Glutamatergic neuron (in vitro differentiated cells): ENCODE measurements at regions not wholly inside any gene's neighbourhood (a gene's known extent, or its start where the extent isn't known, plus 50 kb on each side); places are given as distances from the start of the nearest gene placed in this dataset.

Experiments
- DNase-seq: peaks from one replicate; pipeline ENCODE4 v3.0.0; 2022
- H3K27ac Mint-ChIP-seq: one replicate; pipeline ENCODE4 v1.8.0; 2020; ENCODE audit warnings: mild to moderate bottlenecking, mixed read lengths, inconsistent platforms; ENCODE audit not compliant: unreplicated experiment
- H3K27me3 Mint-ChIP-seq: one replicate; pipeline ENCODE4 v1.8.0; 2020; ENCODE audit warnings: mild to moderate bottlenecking, moderate library complexity, mixed read lengths, inconsistent platforms; ENCODE audit not compliant: unreplicated experiment
- H3K36me3 Mint-ChIP-seq: one replicate; pipeline ENCODE4 v1.8.0; 2020; ENCODE audit warnings: mild to moderate bottlenecking, mixed read lengths, inconsistent platforms; ENCODE audit not compliant: unreplicated experiment
- H3K4me1 Mint-ChIP-seq: one replicate; pipeline ENCODE4 v1.8.0; 2020; ENCODE audit warnings: mild to moderate bottlenecking, low read depth, mixed read lengths, inconsistent platforms; ENCODE audit not compliant: unreplicated experiment
- H3K4me3 Mint-ChIP-seq: one replicate; pipeline ENCODE4 v1.8.0; 2020; ENCODE audit warnings: mild to moderate bottlenecking, mixed read lengths, inconsistent platforms; ENCODE audit not compliant: unreplicated experiment
- H3K9me3 Mint-ChIP-seq: one replicate; pipeline ENCODE4 v1.8.0; 2020; ENCODE audit warnings: mild to moderate bottlenecking, moderate library complexity, mixed read lengths, inconsistent platforms; ENCODE audit not compliant: unreplicated experiment
- TF ChIP-seq, protein P1 (sequence below): fragments of 200-600 bp; sonication (generic); IDR thresholded peaks from one replicate; pipeline ENCODE4 v1.5.0; 2021; ENCODE audit not compliant: partially characterized antibody, unreplicated experiment

DNA sequence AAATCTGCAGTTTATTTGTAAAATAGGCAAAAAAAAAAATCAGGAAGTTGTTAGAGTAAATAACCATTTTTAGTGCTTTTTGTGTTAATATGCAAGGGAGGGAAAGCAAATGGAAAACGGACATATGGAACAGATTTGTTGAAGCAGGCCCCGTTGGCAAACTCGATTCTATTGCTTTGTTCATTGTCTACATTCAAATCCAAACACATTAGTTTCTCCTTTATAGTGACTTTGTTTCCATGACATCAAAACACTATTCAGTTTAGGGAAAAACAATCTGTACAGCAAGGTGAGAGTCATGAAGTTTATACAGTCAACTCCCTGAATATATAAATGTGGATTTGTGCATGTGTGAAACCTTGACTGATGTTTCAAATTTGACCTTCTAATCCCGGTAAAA is 142.2 kb downstream of the FAM47A start:
- Mint-ChIP-seq H3K27ac (no peak overlapping the region), H3K4me1 (no peaks in the 10 kb centered on the region), H3K27me3 (no peaks in the 10 kb centered on the region), H3K36me3 (no peaks in the 10 kb centered on the region), H3K9me3 (no peaks in the 10 kb centered on the region), H3K4me3 (no peak overlapping the region)
- TF ChIP-seq, protein P1, sequence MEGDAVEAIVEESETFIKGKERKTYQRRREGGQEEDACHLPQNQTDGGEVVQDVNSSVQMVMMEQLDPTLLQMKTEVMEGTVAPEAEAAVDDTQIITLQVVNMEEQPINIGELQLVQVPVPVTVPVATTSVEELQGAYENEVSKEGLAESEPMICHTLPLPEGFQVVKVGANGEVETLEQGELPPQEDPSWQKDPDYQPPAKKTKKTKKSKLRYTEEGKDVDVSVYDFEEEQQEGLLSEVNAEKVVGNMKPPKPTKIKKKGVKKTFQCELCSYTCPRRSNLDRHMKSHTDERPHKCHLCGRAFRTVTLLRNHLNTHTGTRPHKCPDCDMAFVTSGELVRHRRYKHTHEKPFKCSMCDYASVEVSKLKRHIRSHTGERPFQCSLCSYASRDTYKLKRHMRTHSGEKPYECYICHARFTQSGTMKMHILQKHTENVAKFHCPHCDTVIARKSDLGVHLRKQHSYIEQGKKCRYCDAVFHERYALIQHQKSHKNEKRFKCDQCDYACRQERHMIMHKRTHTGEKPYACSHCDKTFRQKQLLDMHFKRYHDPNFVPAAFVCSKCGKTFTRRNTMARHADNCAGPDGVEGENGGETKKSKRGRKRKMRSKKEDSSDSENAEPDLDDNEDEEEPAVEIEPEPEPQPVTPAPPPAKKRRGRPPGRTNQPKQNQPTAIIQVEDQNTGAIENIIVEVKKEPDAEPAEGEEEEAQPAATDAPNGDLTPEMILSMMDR, result no peak
- DNase-seq, result no peak

DNA sequence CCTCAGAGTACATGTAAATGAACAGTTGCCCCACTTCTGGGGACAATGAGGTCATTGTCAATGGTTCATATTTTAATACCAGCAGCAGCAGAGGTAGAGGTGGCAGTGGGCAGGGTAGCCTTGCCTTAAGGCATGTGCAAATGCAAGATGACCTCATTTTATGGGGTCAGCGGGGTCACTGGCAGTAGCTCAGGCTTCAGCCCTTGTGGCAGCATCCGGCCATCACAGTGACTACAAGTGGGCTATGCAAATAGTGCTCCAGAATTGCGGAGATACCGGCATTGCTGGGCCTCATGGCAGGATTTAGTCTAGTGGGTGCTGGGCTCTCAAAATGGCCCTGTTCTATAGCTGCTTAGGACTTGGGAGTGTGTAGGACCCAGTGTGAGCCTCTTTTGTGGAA is 144.7 kb downstream of the FAM47A start:
- H3K4me3 Mint-ChIP-seq, result no peak overlapping the region
- H3K36me3 Mint-ChIP-seq, result no peaks in the 10 kb centered on the region
- DNase-seq, result no peak
- H3K27ac Mint-ChIP-seq, result no peak overlapping the region
- H3K9me3 Mint-ChIP-seq, result no peaks in the 10 kb centered on the region
- H3K27me3 Mint-ChIP-seq, result no peaks in the 10 kb centered on the region
- H3K4me1 Mint-ChIP-seq, result peaks cover 1% of the 10 kb centered on the region
- TF ChIP-seq, protein P1, result no peak

DNA sequence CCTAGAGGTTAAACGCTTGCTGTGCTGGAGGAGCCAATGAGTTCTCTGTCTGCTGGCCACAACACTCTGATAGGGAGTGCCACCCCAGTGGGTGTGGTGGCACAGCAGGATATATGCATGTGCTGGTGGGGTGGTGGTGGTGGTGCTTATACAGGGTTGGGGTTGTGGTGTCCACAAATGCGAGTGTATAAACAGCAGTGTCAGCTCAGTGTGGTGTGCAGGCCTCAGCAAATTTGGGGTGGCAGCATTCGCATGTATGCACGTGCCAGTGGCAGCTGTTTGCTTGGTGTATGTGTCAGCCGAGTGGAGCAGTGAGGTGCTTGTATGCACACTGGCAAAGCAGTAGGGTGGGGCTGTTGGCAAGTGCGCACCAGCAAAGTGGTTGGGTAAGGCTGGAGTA is 157.4 kb downstream of the FAM47A start:
- Mint-ChIP-seq H3K4me1 (no peaks in the 10 kb centered on the region), H3K9me3 (no peaks in the 10 kb centered on the region)

DNA sequence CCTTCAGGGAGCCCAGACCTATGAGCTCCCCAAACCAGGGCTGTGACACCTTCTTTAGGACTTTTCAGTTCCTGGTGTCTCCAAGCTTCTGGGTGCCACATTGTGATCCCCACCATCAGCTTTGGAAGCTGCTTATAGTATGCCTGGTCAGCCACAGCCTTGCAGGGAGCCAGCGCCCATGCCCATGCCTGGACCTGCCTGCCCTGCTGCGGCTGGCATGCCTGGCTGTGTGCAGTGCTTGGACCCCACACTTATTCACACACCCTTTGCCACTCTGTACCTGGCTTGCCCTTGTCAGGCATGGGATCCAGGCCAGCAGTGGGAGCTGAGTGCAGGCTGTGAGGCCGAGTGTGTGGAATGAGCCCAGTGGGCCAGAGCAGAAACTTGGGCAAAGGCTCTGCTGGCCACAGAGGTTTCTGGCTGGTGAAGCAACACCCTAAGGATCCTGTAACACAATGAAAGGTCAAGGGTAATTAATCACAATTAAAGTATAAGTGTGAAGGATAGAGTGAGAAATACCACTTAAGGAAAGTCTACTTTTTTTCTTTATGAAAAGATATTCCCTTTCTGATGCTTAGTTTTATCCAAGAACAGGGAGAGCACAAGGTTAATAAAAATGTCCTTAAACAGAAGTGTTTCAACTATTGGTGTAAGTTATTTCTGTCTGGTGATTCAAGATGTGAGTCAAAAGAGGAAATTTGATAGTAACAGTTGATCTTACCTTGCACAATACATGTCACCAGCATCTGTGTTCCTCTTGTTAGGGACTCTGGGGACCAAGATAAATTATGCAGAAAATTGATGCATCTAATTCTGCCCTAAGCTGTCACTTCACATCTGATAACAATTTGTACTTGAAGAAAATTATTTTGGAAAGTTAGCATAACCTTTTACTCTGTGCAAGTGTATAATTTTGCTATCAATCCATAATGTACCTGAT is 161.8 kb downstream of the FAM47A start:
- Mint-ChIP-seq H3K4me1 (no peaks in the 10 kb centered on the region), H3K27ac (no peak overlapping the region), H3K36me3 (no peaks in the 10 kb centered on the region), H3K27me3 (no peaks in the 10 kb centered on the region), H3K9me3 (no peaks in the 10 kb centered on the region), H3K4me3 (no peak overlapping the region)
- no peak for DNase-seq
- TF ChIP-seq, protein P1, result no peak

More for the DNA sequence above, 157.4 kb downstream of the FAM47A start:
- TF ChIP-seq, protein P1, result no peak
- no peak overlapping the region for H3K4me3 Mint-ChIP-seq
- peaks cover 4% of the 10 kb centered on the region for H3K36me3 Mint-ChIP-seq
- DNase-seq, result no peak
- H3K27me3 Mint-ChIP-seq, result no peaks in the 10 kb centered on the region
- no peak overlapping the region for H3K27ac Mint-ChIP-seq

DNA sequence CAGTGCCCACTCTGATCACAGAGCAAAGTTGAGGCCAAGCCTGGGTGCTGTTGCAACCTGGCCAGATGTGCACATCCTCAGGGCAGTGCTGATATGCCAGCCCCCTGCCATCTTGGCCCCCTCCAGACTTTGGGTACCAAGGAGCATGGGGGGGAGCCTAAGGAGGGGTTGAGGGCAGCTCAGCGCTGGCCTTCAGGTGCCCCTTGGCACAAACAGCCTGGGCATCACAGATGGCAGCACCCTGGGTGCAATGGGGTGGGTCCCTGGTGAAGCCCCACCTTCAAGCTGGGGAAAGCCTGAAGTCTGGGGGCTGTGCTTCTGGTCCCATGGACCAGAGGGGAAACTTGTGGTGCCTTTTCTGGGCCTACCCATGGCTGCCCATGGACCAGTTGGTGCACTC is 163.0 kb downstream of the FAM47A start:
- no peaks in the 10 kb centered on the region for H3K9me3 Mint-ChIP-seq
- DNase-seq, result no peak
- H3K4me1 Mint-ChIP-seq, result no peaks in the 10 kb centered on the region
- no peaks in the 10 kb centered on the region for H3K27me3 Mint-ChIP-seq
- H3K27ac Mint-ChIP-seq, result no peak overlapping the region
- H3K4me3 Mint-ChIP-seq, result no peak overlapping the region
- no peaks in the 10 kb centered on the region for H3K36me3 Mint-ChIP-seq
- TF ChIP-seq, protein P1, result no peak
